Motor neuron (in vitro differentiated cells): ENCODE measurements at regions not wholly inside any gene's neighbourhood (a gene's known extent, or its start where the extent isn't known, plus 50 kb on each side); places are given as distances from the start of the nearest gene placed in this dataset.

ENCODE experiments used
- ATAC-seq, 8 experiments: fragments of 200-7000 bp; cut with Tn5 transposase; replicated peaks in 6 of 8; 2 replicates each; pipeline ENCODE4 v1.8.0; 2021; ENCODE audit warnings: mild to moderate bottlenecking in 8 of 8, moderate library complexity in 8 of 8
- H3K27ac ChIP-seq, 2 donors: fragments of 250-450 bp; sonication (Bioruptor Pico); 2 replicates each; pipeline ENCODE4 v1.9.0; 2021; ENCODE audit warnings: antibody characterized with exemption in 2 of 2, mild to moderate bottlenecking in 2 of 2, moderate library complexity in 1 of 2
- H3K4me1 ChIP-seq, 2 donors: fragments of 250-450 bp; sonication (Bioruptor Pico); replicated peaks in 1 of 2; 2 replicates each; pipeline ENCODE4 v1.6.1; 2021; ENCODE audit warnings: antibody characterized with exemption in 2 of 2, mild to moderate bottlenecking in 2 of 2, moderate library complexity in 1 of 2
- H3K4me3 ChIP-seq, 5 donors: fragments of 250-450 bp; sonication (Bioruptor Pico); 2 replicates each; pipeline ENCODE4 v1.9.0; 2021; ENCODE audit warnings: antibody characterized with exemption in 5 of 5, mild to moderate bottlenecking in 5 of 5, moderate library complexity in 4 of 5
- WGBS, 10 experiments: fragments of 450-650 bp; shearing (Covaris generic); methylation state at CpG; one replicate each; pipeline ENCODE4 v1.0.0; 2022; 5-methylcytosine and 5-hydroxymethylcytosine counted together
- in situ Hi-C, 9 experiments: fragments of 400-800 bp; cut with MboI; loops; one replicate each; pipeline ENCODE4 v1.15.0; 2021; ENCODE audit warnings: low sequenced_read_pairs in 9 of 9, low pct_unique_long_range_greater_than_20kb in 2 of 9; ENCODE audit not compliant: unreplicated experiment in 9 of 9

- no peak overlapping the region for H3K27ac ChIP-seq
Measured at GRCh38 chr7:81549484-81550016, 220.3 kb downstream of the HGF start.

GRCh38 chr7:81534996-81535395 is 234.9 kb downstream of the HGF start:
- 50 to 100% (median 82%) methylated on average over 1 of the region's 1 CpG; no CpG with 5 or more reads in 2 of the 10 experiments for WGBS, 10 experiments
- ATAC-seq: no peak
- in situ Hi-C loops: no loop called here
- Histone ChIP-seq H3K27ac (no peak overlapping the region), H3K4me1 (no peaks in the 10 kb centered on the region), H3K4me3 (no peak overlapping the region)

More at GRCh38 chr7:81549484-81550016, 220.3 kb downstream of the HGF start:
- 66 to 94% (median 81%) methylated on average over 1 to 8 of the region's 8 CpGs; no CpG with 5 or more reads in 2 of the 10 experiments for WGBS, 10 experiments
- no peaks in the 10 kb centered on the region for H3K4me1 ChIP-seq
- in situ Hi-C loops: no loop called here
- ATAC-seq: no peak
- H3K4me3 ChIP-seq: no peak overlapping the region

DNA sequence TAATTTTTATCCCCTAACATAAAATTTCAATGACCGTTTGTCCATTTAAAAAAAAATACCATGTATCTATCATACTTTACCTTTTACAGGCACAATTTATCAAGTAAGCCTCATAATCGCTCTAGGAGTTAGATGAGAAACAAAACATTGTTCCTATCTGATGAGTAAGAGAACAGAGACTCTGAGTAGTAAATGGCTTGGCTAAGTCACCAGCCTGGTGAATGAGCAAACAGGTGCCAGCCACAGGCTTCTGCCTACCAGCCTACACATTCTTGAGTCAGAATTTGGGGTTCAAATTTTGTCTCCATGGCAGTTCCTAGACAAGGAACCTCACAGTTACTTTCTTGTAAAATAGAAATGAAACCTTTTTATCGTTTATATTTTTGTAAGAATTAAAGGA is 235.4 kb downstream of the HGF start:
- in situ Hi-C loops: no loop called here
- Histone ChIP-seq H3K27ac (no peak overlapping the region), H3K4me1 (no peaks in the 10 kb centered on the region), H3K4me3 (no peak overlapping the region)
- ATAC-seq: no peak
- 56 to 100% (median 93%) methylated on average over 1 to 3 of the region's 3 CpGs for WGBS, 10 experiments

- in situ Hi-C loops: no loop called here
- Histone ChIP-seq H3K27ac (no peak overlapping the region), H3K4me1 (no peaks in the 10 kb centered on the region), H3K4me3 (no peak overlapping the region)
- no peak for ATAC-seq
Measured at GRCh38 chr7:81533931-81534330, 235.9 kb downstream of the HGF start.

DNA sequence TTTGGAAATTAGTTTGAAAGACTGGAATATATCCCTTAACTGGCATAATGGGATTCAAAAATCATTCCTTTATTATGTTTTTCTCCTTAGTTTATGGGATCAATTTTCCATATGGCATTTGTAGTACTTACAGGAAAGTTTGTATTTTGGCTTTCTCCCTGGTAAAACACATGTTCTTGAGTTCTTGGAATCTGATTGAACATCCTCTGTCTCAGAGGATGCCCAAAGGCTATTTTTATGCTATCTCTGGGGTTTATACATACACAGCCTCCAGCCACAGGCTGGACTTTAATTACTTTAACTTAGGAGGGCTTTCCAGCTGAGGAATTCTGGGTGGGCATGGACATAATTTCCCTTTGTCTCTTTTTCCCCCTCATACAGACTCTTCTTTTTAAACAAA is 236.4 kb downstream of the HGF start:
- Histone ChIP-seq H3K4me1 (no peaks in the 10 kb centered on the region), H3K4me3 (no peak overlapping the region), H3K27ac (no peak overlapping the region)
- peak in 2 of 8 experiments; percentile 34 to 40 for ATAC-seq
- in situ Hi-C loops: no loop called here

GRCh38 chr7:81529785-81530184 is 240.1 kb downstream of the HGF start:
- Histone ChIP-seq H3K27ac (no peak overlapping the region), H3K4me3 (no peak overlapping the region), H3K4me1 (no peaks in the 10 kb centered on the region)
- 17 to 82% (median 50%) methylated on average over 1 to 2 of the region's 2 CpGs; no CpG with 5 or more reads in 1 of the 10 experiments for WGBS, 10 experiments
- in situ Hi-C loops: no loop called here
- ATAC-seq: no peak

DNA sequence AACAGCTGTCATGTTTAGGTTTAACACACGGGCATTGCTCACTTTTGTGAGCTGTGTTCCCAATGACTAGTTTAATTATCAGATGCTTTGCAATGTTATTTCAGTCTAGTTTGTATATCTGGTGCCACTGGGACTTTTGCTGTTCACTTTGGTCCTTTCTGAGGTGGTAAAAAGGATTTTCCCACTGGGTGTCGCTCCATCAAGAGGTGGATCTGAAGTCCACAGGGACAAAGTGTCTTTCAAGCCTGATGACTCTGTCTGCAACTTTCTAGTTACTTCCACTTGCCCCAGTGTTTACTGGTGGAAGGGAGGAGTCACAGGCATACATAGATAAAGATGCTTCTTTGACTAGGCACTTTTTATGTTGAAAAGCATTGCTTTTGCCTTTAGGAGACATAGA is 242.2 kb downstream of the HGF start:
- 72 to 100% (median 83%) methylated on average over 1 to 2 of the region's 2 CpGs; no CpG with 5 or more reads in 3 of the 10 experiments for WGBS, 10 experiments
- no peaks in the 10 kb centered on the region for H3K4me1 ChIP-seq
- in situ Hi-C loops: no loop called here
- no peak overlapping the region for H3K4me3 ChIP-seq
- ATAC-seq: peak in 1 of 8 experiments; percentile 27
- no peak overlapping the region for H3K27ac ChIP-seq

GRCh38 chr7:81526971-81527370 is 242.9 kb downstream of the HGF start:
- no peaks in the 10 kb centered on the region for H3K4me1 ChIP-seq
- ATAC-seq: no peak
- in situ Hi-C loops: no loop called here
- H3K4me3 ChIP-seq: no peak overlapping the region
- H3K27ac ChIP-seq: no peak overlapping the region
- WGBS, 10 experiments: 0 to 100% (median 70%) methylated on average over 1 of the region's 1 CpG; no CpG with 5 or more reads in 1 of the 10 experiments

GRCh38 chr7:81525841-81526240 is 244.0 kb downstream of the HGF start:
- no peaks in the 10 kb centered on the region for H3K4me1 ChIP-seq
- peak in 3 of 8 experiments; percentile 67 to 98 (median 77) for ATAC-seq
- in situ Hi-C loops: no loop called here
- no peak overlapping the region for H3K27ac ChIP-seq
- no peak overlapping the region for H3K4me3 ChIP-seq

GRCh38 chr7:81519886-81520285 is 250.0 kb downstream of the HGF start:
- no peaks in the 10 kb centered on the region for H3K4me1 ChIP-seq
- H3K4me3 ChIP-seq: no peak overlapping the region
- WGBS, 10 experiments: 0 to 100% (median 39%) methylated on average over 1 of the region's 1 CpG; no CpG with 5 or more reads in 2 of the 10 experiments
- H3K27ac ChIP-seq: no peak overlapping the region
- no peak for ATAC-seq
- in situ Hi-C loops: loop anchor here in 3 of 9 experiments (25.0 kb wide), 4 partner anchors 192 to 1217 kb away; no protein-coding TSS in a partner anchor

DNA sequence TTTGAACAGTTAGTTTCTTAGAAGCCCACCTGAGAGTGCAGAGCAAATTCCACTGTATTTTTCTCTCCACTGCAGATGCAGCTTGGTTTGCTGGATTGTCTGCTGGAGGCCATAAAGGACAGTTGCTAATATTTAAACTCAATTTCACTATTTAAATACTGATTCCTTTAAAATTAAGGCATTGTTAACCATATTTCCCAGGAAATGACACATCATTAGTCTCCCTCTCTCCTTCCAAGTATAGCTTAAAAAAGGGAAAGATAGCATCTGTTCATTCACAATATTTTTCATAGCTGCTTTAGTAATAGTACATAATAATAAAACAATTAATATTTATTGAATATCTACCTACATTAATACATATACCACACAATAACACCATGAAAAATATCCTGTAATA is 252.9 kb downstream of the HGF start:
- no peak for ATAC-seq
- in situ Hi-C loops: loop anchor here in 3 of 9 experiments (25.0 kb wide), 4 partner anchors 195 to 1220 kb away; no protein-coding TSS in a partner anchor

GRCh38 chr7:81515009-81515408 is 254.8 kb downstream of the HGF start:
- in situ Hi-C loops: loop anchor here in 3 of 9 experiments (25.0 kb wide), 4 partner anchors 197 to 1222 kb away; no protein-coding TSS in a partner anchor
- WGBS, 10 experiments: 40 to 100% (median 100%) methylated on average over 1 of the region's 1 CpG; no CpG with 5 or more reads in 5 of the 10 experiments
- no peak overlapping the region for H3K4me3 ChIP-seq
- no peak for ATAC-seq
- H3K4me1 ChIP-seq: no peaks in the 10 kb centered on the region
- H3K27ac ChIP-seq: no peak overlapping the region

More for the DNA sequence above, 252.9 kb downstream of the HGF start:
- Histone ChIP-seq H3K4me1 (no peaks in the 10 kb centered on the region), H3K27ac (no peak overlapping the region), H3K4me3 (no peak overlapping the region)

GRCh38 chr7:81514546-81514945 is 255.3 kb downstream of the HGF start:
- H3K4me1 ChIP-seq: no peaks in the 10 kb centered on the region
- in situ Hi-C loops: loop anchor here in 3 of 9 experiments (25.0 kb wide), 4 partner anchors 198 to 1223 kb away; no protein-coding TSS in a partner anchor
- 74 to 100% (median 86%) methylated on average over 1 to 3 of the region's 3 CpGs; no CpG with 5 or more reads in 1 of the 10 experiments for WGBS, 10 experiments
- H3K27ac ChIP-seq: no peak overlapping the region
- no peak for ATAC-seq
- no peak overlapping the region for H3K4me3 ChIP-seq

DNA sequence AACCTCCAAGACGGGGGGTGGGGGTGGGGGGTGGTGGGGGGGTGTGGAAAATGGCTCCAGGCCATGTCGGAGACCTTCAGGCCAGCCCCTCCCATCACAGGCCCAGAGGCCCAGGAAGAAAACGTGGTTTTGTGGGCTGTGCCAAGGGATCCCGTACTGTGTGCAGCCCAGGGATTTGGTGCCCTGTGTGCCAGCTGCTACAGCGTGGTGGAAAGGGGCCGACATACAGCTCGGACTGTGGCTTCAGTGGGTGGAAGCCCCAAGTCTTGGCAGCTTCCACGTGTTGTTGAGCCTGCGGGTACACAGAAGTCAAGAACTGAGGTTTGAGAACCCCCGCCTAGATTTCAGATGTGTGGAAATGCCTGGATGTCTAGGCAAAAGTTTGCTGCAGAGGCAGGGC is 259.7 kb downstream of the HGF start:
- Histone ChIP-seq H3K4me1 (no peaks in the 10 kb centered on the region), H3K4me3 (no peak overlapping the region), H3K27ac (no peak overlapping the region)
- no peak for ATAC-seq
- WGBS, 10 experiments: no CpG with 5 or more reads among the region's 10 CpGs
- in situ Hi-C loops: loop anchor here in 3 of 9 experiments (25.0 kb wide), 4 partner anchors 202 to 1227 kb away; no protein-coding TSS in a partner anchor
